K562 (cell line): ENCODE measurements at regions not wholly inside any gene's neighbourhood (a gene's known extent, or its start where the extent isn't known, plus 50 kb on each side); places are given as distances from the start of the nearest gene placed in this dataset.

Source experiments
- ATAC-seq: fragments of 200-7000 bp; cut with Tn5 transposase; 3 replicates; pipeline ENCODE4 v1.9.1; 2020; ENCODE audit warnings: moderate library complexity
- BruUV-seq: library from RNA; stranded (reverse); fragments of 400-500 nt; replicated peaks from 2 replicates; lab custom pipeline; 2021; lab: Mats Ljungman, UMichigan
- CTCF ChIA-PET: fragments of 300-600 bp; formaldehyde crosslinking; extraction: SDS; loops from one replicate; lab custom pipeline; 2021; ENCODE audit warnings: low intra/inter-chr PET ratio; lab: Yijun Ruan, JAX
- POLR2A ChIA-PET: fragments of 300-600, 350-650 bp; sonication (Branson Sonifier 250); formaldehyde crosslinking; extraction: SDS; loops from one replicate; lab custom pipeline; 2021; ENCODE audit warnings: antibody characterized with exemption, inconsistent platforms; lab: Yijun Ruan, JAX
- DNase-seq, 4 experiments: peaks; one replicate each; pipeline versions ENCODE4 v3.0.0 to v3.0.0-alpha.2; 2011 to 2018; ENCODE audit warnings: low spot score in 3 of 4, mixed read lengths in 3 of 4; ENCODE audit errors: extremely low read depth in 1 of 4
- FAIRE-seq: peaks from 2 replicates; lab custom pipeline; 2011; peaks lifted over from hg19 to GRCh38; lab: Jason Lieb, UNC
- H2AFZ ChIP-seq: 2 replicates; pipeline ENCODE4 v1.6.0; 2011; ENCODE audit warnings: low read depth, low read length, control low read depth, inconsistent platforms
- H3K27ac ChIP-seq: fragments of 200-600 bp; 3 replicates; pipeline ENCODE4 v1.8.0; 2011; ENCODE audit warnings: low read depth, mild to moderate bottlenecking, control low read depth, inconsistent platforms, low read length, moderate library complexity, mixed read lengths; ENCODE audit errors: extremely low read depth
- H3K27me3 ChIP-seq, 2 experiments: fragments of 300-600 bp in 1 of 2; 2 replicates in 1 of 2; 3 replicates in 1 of 2; pipeline versions ENCODE4 v1.6.0 to v1.8.0; 2011; ENCODE audit warnings: inconsistent platforms in 2 of 2, low read length in 2 of 2, mild to moderate bottlenecking in 1 of 2, mixed read lengths in 1 of 2, moderate library complexity in 1 of 2; ENCODE audit not compliant: control insufficient read depth in 2 of 2, insufficient read depth in 2 of 2
- H3K36me3 ChIP-seq: fragments of 300-600 bp; 3 replicates; pipeline ENCODE4 v1.8.0; 2011; ENCODE audit warnings: mild to moderate bottlenecking, low read length, inconsistent platforms; ENCODE audit not compliant: control insufficient read depth, insufficient read depth
- H3K4me1 ChIP-seq, 2 experiments: fragments of 200-600 bp in 1 of 2; replicated peaks in 1 of 2; 2 replicates in 1 of 2; 3 replicates in 1 of 2; pipeline versions ENCODE4 v1.5.1 to v1.8.0; 2011; ENCODE audit warnings: inconsistent platforms in 2 of 2, low read length in 2 of 2, mild to moderate bottlenecking in 1 of 2, mixed read lengths in 1 of 2, moderate library complexity in 1 of 2; ENCODE audit not compliant: control insufficient read depth in 2 of 2, insufficient read depth in 2 of 2
- H3K4me2 ChIP-seq: 2 replicates; pipeline ENCODE4 v1.6.1; 2011; ENCODE audit warnings: low read length, control low read depth, inconsistent platforms, mixed read lengths; ENCODE audit not compliant: insufficient read depth
- H3K4me3 ChIP-seq: fragments of 200-600 bp; sonication (generic), shearing (Covaris generic); 2 replicates; pipeline ENCODE4 v1.5.1; 2016; ENCODE audit warnings: control low read depth, inconsistent platforms
- H3K79me2 ChIP-seq: fragments of 200-600 bp; 3 replicates; pipeline ENCODE4 v1.8.0; 2011; ENCODE audit warnings: low read length, inconsistent platforms; ENCODE audit not compliant: control insufficient read depth, insufficient read depth
- H3K9ac ChIP-seq, 2 experiments: 2 replicates each; pipeline versions ENCODE4 v1.6.0 to v1.6.1; 2011; ENCODE audit warnings: low read depth in 2 of 2, low read length in 2 of 2, control low read depth in 1 of 2, inconsistent platforms in 1 of 2, mild to moderate bottlenecking in 1 of 2, mixed read lengths in 1 of 2; ENCODE audit not compliant: insufficient read depth in 1 of 2
- H3K9me1 ChIP-seq: one replicate; pipeline ENCODE4 v1.6.0; 2011; ENCODE audit warnings: inconsistent platforms, mild to moderate bottlenecking, low read length, moderate library complexity; ENCODE audit not compliant: control insufficient read depth, insufficient read depth
- H3K9me3 ChIP-seq: replicated peaks from 2 replicates; pipeline ENCODE4 v1.5.1; 2011; ENCODE audit warnings: low read depth, low read length, inconsistent platforms; ENCODE audit not compliant: control insufficient read depth, insufficient read depth
- H4K20me1 ChIP-seq: replicated peaks from 2 replicates; pipeline ENCODE4 v1.6.1; 2011; ENCODE audit warnings: low read length, inconsistent platforms, mixed read lengths; ENCODE audit not compliant: control insufficient read depth, insufficient read depth
- CBX8 ChIP-seq: fragments of 200-600 bp; sonication (generic); IDR thresholded peaks from 2 replicates; pipeline ENCODE4 v1.6.1; 2012; ENCODE audit warnings: borderline replicate concordance, mixed run types, low read depth, mild to moderate bottlenecking, moderate library complexity, mixed read lengths, low read length, control low read depth, inconsistent platforms; ENCODE audit not compliant: poor library complexity, severe bottlenecking; ENCODE audit errors: extremely low read depth
- CHAMP1 ChIP-seq: fragments of 450-650 bp; IDR thresholded peaks from 2 replicates; pipeline ENCODE4 v1.6.1; 2016; ENCODE audit warnings: mild to moderate bottlenecking
- CHD1 ChIP-seq: fragments of 200-600 bp; sonication (generic); IDR thresholded peaks from one replicate; pipeline ENCODE4 v1.6.1; 2012; ENCODE audit warnings: mild to moderate bottlenecking, moderate library complexity, low read length, inconsistent platforms
- ETV6 ChIP-seq, 3 experiments: fragments of 150-350 bp in 1 of 3; sonication (generic) in 1 of 3; formaldehyde crosslinking in 1 of 3; IDR thresholded peaks; 2 replicates each; pipeline versions ENCODE4 v1.6.1 to v1.8.0; 2014 to 2022; ENCODE audit warnings: borderline replicate concordance in 2 of 3, low read depth in 2 of 3, antibody characterized with exemption in 1 of 3, low read length in 1 of 3, mild to moderate bottlenecking in 1 of 3, missing genetic modification reagents in 1 of 3
- PHTF2 ChIP-seq: fragments of 250-450 bp; sonication (Bioruptor Pico); IDR thresholded peaks from 2 replicates; pipeline ENCODE4 v1.5.0; 2021; ENCODE audit warnings: mild to moderate bottlenecking
- ZBTB7A ChIP-seq: IDR thresholded peaks from 2 replicates; pipeline ENCODE4 v1.6.1; 2011; ENCODE audit warnings: low read depth, mild to moderate bottlenecking, low read length, moderate library complexity, borderline replicate concordance; ENCODE audit not compliant: control insufficient read depth
- ZNF311 ChIP-seq: fragments of 250-450 bp; sonication (Bioruptor Pico); IDR thresholded peaks from 2 replicates; pipeline ENCODE4 v1.4.0; 2020; ENCODE audit warnings: mild to moderate bottlenecking, moderate library complexity
- WGBS: fragments of 100-300 bp; shearing (Covaris generic); methylation state at CpG from one replicate; pipeline ENCODE4 v1.1.6; 2016; ENCODE audit warnings: low coverage, mixed read lengths; ENCODE audit not compliant: insufficient coverage; ENCODE audit errors: missing lambda C conversion rate; 5-methylcytosine and 5-hydroxymethylcytosine counted together
- in situ Hi-C: fragments of 300-500 bp; cut with MboI; formaldehyde crosslinking; loops from 4 replicates; pipeline ENCODE4 v1.15.0; 2018; ENCODE audit warnings: inconsistent platforms, mixed read lengths
- intact Hi-C: fragments of 100-400 bp; cut with micrococcal nuclease; formaldehyde crosslinking; loops from 2 replicates; pipeline ENCODE4 v1.14.2; 2022
- TF ChIP-seq, protein P1 (sequence below): fragments of 450-650 bp; formaldehyde crosslinking; IDR thresholded peaks from 2 replicates; pipeline ENCODE4 v1.4.0; 2022; ENCODE audit warnings: missing genetic modification characterization

GRCh38 chr12:34287437-34287836 lies 265.1 kb downstream of the ALG10 start:
- H2AFZ ChIP-seq, result no peak overlapping the region
- in situ Hi-C loops, result no loop called here
- no peaks in the 10 kb centered on the region for H3K27me3 ChIP-seq
- no peak overlapping the region for H3K27ac ChIP-seq
- ChIA-PET CTCF (no interaction called here), POLR2A (interaction anchor here (0.6 kb wide), 1 partner anchor 162 kb away, joined by 3 read pairs; no protein-coding TSS in a partner anchor)
- no peaks in the 10 kb centered on the region for H3K9me1 ChIP-seq
- H3K9me3 ChIP-seq, result peaks cover 2% of the 10 kb centered on the region; the same call in 1 of the 2 replicates
- H3K36me3 ChIP-seq, result no peaks in the 10 kb centered on the region
- no peak overlapping the region for H3K4me3 ChIP-seq
- no TSS peak for BruUV-seq
- TF ChIP-seq, protein P1, sequence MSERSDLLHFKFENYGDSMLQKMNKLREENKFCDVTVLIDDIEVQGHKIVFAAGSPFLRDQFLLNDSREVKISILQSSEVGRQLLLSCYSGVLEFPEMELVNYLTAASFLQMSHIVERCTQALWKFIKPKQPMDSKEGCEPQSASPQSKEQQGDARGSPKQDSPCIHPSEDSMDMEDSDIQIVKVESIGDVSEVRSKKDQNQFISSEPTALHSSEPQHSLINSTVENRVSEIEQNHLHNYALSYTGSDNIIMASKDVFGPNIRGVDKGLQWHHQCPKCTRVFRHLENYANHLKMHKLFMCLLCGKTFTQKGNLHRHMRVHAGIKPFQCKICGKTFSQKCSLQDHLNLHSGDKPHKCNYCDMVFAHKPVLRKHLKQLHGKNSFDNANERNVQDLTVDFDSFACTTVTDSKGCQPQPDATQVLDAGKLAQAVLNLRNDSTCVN, result no peak
- no peak for TF ChIP-seq PHTF2 (CRISPR knock-in tag)
- DNase-seq, result no peak
- no peaks in the 10 kb centered on the region for H4K20me1 ChIP-seq
- H3K79me2 ChIP-seq, result no peaks in the 10 kb centered on the region
- H3K9ac ChIP-seq, result no peak overlapping the region
- FAIRE-seq, result no peak
- no peak overlapping the region for H3K4me2 ChIP-seq
- intact Hi-C loops, result no loop called here
- peaks cover 0 to 9% of the 10 kb centered on the region in 2 experiments; a peak in 2 of 5 replicates for H3K4me1 ChIP-seq
- ATAC-seq, result no peak
- WGBS, result 1% methylated on average over 8 of the region's 9 CpGs

DNA sequence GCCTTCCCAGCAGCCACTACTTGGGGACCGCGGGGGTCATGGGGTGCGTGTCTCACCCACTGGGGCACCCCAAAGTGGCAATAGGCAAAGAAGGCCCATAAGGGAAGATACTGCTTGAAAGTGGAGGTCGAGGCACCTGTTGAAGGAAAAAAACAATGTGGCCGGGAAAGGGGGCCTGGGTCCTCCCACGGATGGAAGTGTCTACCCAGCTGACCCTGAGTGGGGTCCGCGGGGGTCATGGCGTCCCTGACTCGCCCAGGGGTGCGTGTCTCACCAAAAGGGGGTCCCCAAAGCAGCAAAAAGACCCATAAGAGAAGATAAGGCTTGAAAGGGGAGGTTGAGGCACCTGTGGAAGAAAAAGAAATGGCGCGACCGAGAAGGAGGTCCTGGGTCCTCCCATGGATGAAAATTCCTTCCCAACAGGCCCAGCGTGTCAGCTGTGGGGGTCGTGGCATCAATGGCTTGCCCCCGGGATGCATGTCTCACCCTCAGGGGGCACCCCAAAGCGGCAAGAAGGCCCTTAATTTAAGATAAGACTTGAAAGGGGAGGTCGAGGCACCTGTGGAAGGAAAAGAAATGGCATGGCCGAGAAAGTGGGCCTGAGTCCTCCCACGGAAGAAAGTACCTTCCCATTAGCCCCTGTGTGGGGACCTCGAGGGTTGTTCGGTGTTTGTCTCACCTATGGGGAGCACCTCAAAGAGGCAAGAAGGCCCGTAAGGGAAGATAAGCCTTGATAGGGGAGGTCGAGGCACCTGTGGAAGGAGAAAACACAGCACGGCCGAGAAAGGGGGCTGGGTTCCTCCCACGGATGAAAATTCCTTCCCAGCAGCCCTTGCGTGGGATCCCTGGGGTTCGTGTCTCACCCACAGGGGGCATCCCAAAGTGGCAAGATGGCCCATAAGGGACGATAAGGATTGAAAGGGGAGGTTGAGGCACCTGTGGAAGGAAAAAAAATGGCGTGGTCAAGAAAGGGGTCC lies 266.0 kb downstream of the ALG10 start:
- CTCF ChIA-PET, result no interaction called here
- in situ Hi-C loops, result no loop called here
- no peak for TF ChIP-seq CHAMP1
- no peak for TF ChIP-seq CHD1
- TF ChIP-seq ZNF311, result no peak
- TF ChIP-seq ZBTB7A, result no peak
- TF ChIP-seq ETV6 (IDR thresholded peaks at IDR 0.05; ENCODE audit: borderline replicate concordance in 1 of 2, low read depth in 2 of 2, low read length in 1 of 2), result no peak
- no peak for TF ChIP-seq ETV6 (CRISPR knock-in tag; IDR thresholded peaks at IDR 0.05; ENCODE audit: borderline replicate concordance)
- no peak for TF ChIP-seq CBX8

More for the DNA sequence above, 266.0 kb downstream of the ALG10 start:
- DNase-seq (no peak), FAIRE-seq (no peak), ATAC-seq (no peak)
- Histone ChIP-seq H3K36me3 (no peaks in the 10 kb centered on the region), H3K4me1 (peaks cover 0 to 9% of the 10 kb centered on the region in 2 experiments; a peak in 2 of 5 replicates), H3K27ac (no peak overlapping the region), H3K9ac (no peak overlapping the region), H3K4me3 (no peak overlapping the region), H3K79me2 (no peaks in the 10 kb centered on the region), H3K4me2 (no peak overlapping the region), H4K20me1 (no peaks in the 10 kb centered on the region), H3K27me3 (no peaks in the 10 kb centered on the region), H2AFZ (no peak overlapping the region), H3K9me3 (peaks cover 2% of the 10 kb centered on the region; the same call in 1 of the 2 replicates), H3K9me1 (no peaks in the 10 kb centered on the region)
- no TSS peak for BruUV-seq
- 3% methylated on average over 32 of the region's 32 CpGs for WGBS
- POLR2A ChIA-PET, result no interaction called here
- intact Hi-C loops, result no loop called here
